Stimulated activated naive CD8-positive, alpha-beta T cell treated with anti-CD3 and anti-CD28 coated beads, Interleukin-15, Interleukin-2, amounts not matched to agents 100 ng/mL and 50 ng/mL, for 24 hours (primary cell): ENCODE measurements at regions not wholly inside any gene's neighbourhood (a gene's known extent, or its start where the extent isn't known, plus 50 kb on each side); places are given as distances from the start of the nearest gene placed in this dataset.
"Not testable (repeated sequence)": the region's sequence is repeated elsewhere in the genome, so short reads cannot be mapped to it uniquely, and the experiment has no call there.

Source experiments
- H3K27ac Mint-ChIP-seq: one replicate; pipeline ENCODE4 v1.8.0; 2021; ENCODE audit warnings: mild to moderate bottlenecking, mixed read lengths
- H3K27me3 Mint-ChIP-seq: one replicate; pipeline ENCODE4 v1.8.0; 2021; ENCODE audit warnings: mixed read lengths
- H3K36me3 Mint-ChIP-seq: one replicate; pipeline ENCODE4 v1.8.0; 2021; ENCODE audit warnings: low read depth, mixed read lengths
- H3K4me1 Mint-ChIP-seq: one replicate; pipeline ENCODE4 v1.8.0; 2021; ENCODE audit warnings: low read depth, mixed read lengths
- H3K4me3 Mint-ChIP-seq: one replicate; pipeline ENCODE4 v1.8.0; 2021; ENCODE audit warnings: mild to moderate bottlenecking, mixed read lengths
- H3K9me3 Mint-ChIP-seq: one replicate; pipeline ENCODE4 v1.8.0; 2021; ENCODE audit warnings: mixed read lengths

GRCh38 chr12:115303723-115304309 is 619.8 kb upstream of the TBX3 start:
- Mint-ChIP-seq H3K9me3 (peaks cover 4% of the 10 kb centered on the region), H3K4me1 (no peaks in the 10 kb centered on the region), H3K4me3 (no peak overlapping the region), H3K36me3 (no peaks in the 10 kb centered on the region), H3K27me3 (no peaks in the 10 kb centered on the region), H3K27ac (no peak overlapping the region)

DNA sequence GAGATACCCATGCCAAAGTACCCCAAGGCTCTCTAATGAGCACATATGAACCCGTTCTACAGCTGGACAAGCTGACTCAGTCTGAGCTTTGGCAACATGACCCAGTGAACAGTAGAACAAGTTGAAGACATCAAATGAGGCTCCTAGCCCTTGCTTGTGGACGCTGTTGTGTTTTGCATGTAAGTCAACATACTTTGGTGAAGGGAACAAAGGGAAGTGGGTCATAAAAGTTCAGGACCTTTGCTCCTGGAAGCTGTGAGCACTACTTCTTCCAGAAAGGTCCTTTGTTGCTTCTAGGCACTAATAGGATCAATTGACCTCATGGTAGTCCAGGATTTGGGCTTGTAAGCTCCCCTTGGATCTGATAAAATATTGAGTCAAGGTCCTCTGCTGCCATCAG is 613.5 kb upstream of the TBX3 start:
- Mint-ChIP-seq H3K9me3 (peaks cover 4% of the 10 kb centered on the region), H3K27me3 (no peaks in the 10 kb centered on the region), H3K4me1 (no peaks in the 10 kb centered on the region), H3K27ac (no peak overlapping the region), H3K4me3 (no peak overlapping the region), H3K36me3 (no peaks in the 10 kb centered on the region)

DNA sequence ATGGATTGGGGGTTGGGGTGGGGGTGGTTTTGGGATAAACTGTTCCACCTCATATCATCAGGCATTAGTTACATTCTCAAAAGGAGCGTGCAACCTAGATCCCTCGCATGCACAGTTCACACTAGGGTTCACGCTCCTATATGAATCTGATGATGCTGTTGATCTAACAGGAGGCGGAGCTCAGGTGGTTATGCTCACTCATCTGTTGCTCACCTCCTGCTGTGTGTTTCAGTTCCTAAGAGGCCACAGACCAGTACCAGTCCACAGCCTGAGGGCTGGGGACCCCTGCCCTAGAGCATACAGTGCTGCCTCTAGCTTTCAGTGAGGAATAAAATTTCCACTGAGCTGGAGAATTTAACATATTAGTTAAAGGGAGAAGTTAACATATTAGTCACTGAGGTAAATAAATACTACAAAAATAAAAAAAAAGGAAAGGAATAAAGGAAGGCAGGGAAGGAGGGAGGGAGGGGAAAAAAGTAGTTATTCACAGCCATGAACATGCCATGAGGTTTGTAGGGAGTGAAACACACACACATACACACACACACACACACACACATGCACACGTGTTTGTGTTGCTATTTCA is 612.7 kb upstream of the TBX3 start:
- H3K4me1 Mint-ChIP-seq = no peaks in the 10 kb centered on the region
- H3K4me3 Mint-ChIP-seq = no peak overlapping the region
- H3K27me3 Mint-ChIP-seq = no peaks in the 10 kb centered on the region
- no peak overlapping the region for H3K27ac Mint-ChIP-seq
- no peaks in the 10 kb centered on the region for H3K36me3 Mint-ChIP-seq
- peaks cover 2% of the 10 kb centered on the region for H3K9me3 Mint-ChIP-seq

DNA sequence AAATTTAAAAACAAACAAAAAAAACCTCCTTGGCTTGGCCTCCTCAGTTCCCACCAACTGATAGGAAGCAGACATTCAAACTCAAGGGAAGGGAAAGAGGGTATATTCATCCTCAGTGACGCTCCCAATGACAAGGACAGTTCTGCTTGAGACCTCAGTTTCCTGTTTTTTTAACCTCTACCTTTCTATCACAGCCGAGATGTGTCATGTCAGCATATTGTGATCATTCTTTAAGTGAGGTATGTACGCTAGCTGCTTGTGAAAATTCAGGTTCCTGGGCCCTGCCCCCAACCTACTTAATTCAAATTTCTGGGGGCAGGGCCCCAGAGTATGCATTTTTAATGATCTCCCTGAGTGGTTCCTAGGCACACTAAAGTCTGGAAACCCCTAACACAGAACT is 611.9 kb upstream of the TBX3 start:
- H3K4me1 Mint-ChIP-seq = no peaks in the 10 kb centered on the region
- H3K9me3 Mint-ChIP-seq = no peaks in the 10 kb centered on the region
- no peak overlapping the region for H3K27ac Mint-ChIP-seq
- H3K4me3 Mint-ChIP-seq = no peak overlapping the region
- H3K27me3 Mint-ChIP-seq = no peaks in the 10 kb centered on the region
- no peaks in the 10 kb centered on the region for H3K36me3 Mint-ChIP-seq

GRCh38 chr12:115294453-115295133 is 610.6 kb upstream of the TBX3 start:
- Mint-ChIP-seq H3K27ac (no peak overlapping the region), H3K27me3 (no peaks in the 10 kb centered on the region), H3K36me3 (no peaks in the 10 kb centered on the region), H3K9me3 (no peaks in the 10 kb centered on the region), H3K4me3 (no peak overlapping the region), H3K4me1 (no peaks in the 10 kb centered on the region)

- H3K4me3 Mint-ChIP-seq, H3K27me3 Mint-ChIP-seq, H3K36me3 Mint-ChIP-seq, H3K27ac Mint-ChIP-seq, H3K9me3 Mint-ChIP-seq, H3K4me1 Mint-ChIP-seq: not testable (repeated sequence)
Observed at GRCh38 chr12:115285429-115285828, 601.5 kb upstream of the TBX3 start.

DNA sequence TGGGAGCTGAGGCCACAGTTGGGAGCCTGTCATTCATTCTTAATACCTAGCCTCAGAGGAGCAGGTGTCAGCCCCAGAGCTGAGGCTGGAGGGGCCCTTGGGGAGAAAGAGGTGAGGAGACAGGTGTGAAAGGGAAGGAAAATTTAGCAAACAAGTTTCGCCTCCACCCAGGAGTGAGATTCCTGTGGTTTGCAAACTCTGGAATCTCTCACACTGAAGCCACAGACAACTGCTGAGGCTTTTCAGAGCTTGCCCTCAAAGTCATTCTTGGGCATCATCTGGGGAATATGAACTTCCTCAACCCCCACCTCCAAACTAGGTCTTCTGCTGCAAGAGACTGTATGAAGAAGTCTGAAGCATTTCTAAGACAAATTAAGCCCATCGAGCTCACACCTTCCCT is 589.5 kb upstream of the TBX3 start:
- Mint-ChIP-seq H3K36me3 (no peaks in the 10 kb centered on the region), H3K9me3 (no peaks in the 10 kb centered on the region), H3K27me3 (no peaks in the 10 kb centered on the region), H3K27ac (no peak overlapping the region), H3K4me1 (no peaks in the 10 kb centered on the region), H3K4me3 (no peak overlapping the region)

- Mint-ChIP-seq H3K27me3 (no peaks in the 10 kb centered on the region), H3K9me3 (peaks cover 5% of the 10 kb centered on the region), H3K4me3 (no peak overlapping the region), H3K4me1 (no peaks in the 10 kb centered on the region), H3K36me3 (no peaks in the 10 kb centered on the region), H3K27ac (no peak overlapping the region)
Observed at GRCh38 chr12:115268451-115268850, 584.5 kb upstream of the TBX3 start.

- no peak overlapping the region for H3K4me3 Mint-ChIP-seq
- no peaks in the 10 kb centered on the region for H3K4me1 Mint-ChIP-seq
- no peak overlapping the region for H3K27ac Mint-ChIP-seq
- H3K9me3 Mint-ChIP-seq = peaks cover 5% of the 10 kb centered on the region
- no peaks in the 10 kb centered on the region for H3K27me3 Mint-ChIP-seq
- no peaks in the 10 kb centered on the region for H3K36me3 Mint-ChIP-seq
Observed at GRCh38 chr12:115267891-115268290, 583.9 kb upstream of the TBX3 start.

DNA sequence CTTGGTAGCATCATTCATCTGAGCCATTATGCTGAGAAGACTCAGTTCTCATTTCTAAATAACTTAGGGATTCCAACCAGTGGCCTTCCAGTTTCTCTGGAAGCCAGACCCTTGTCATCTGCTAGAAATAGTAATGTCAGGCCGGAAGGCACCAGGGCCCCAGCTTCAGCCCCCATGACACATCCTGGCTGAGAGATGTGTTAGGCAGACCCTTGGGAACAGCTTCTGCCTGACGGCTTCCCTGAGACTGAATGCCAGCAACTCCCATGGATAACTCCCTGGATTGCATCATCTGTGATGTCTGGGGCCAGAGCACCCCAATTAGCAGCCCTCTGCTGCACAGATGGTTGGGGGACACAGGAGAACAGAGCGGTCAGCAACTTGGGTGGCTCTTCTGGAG is 583.5 kb upstream of the TBX3 start:
- Mint-ChIP-seq H3K4me1 (no peaks in the 10 kb centered on the region), H3K27me3 (no peaks in the 10 kb centered on the region), H3K36me3 (no peaks in the 10 kb centered on the region), H3K9me3 (peaks cover 5% of the 10 kb centered on the region), H3K27ac (no peak overlapping the region), H3K4me3 (no peak overlapping the region)

- H3K9me3 Mint-ChIP-seq = peaks cover 5% of the 10 kb centered on the region
- no peak overlapping the region for H3K27ac Mint-ChIP-seq
- H3K4me1 Mint-ChIP-seq = no peaks in the 10 kb centered on the region
- H3K36me3 Mint-ChIP-seq = no peaks in the 10 kb centered on the region
- H3K4me3 Mint-ChIP-seq = no peak overlapping the region
- no peaks in the 10 kb centered on the region for H3K27me3 Mint-ChIP-seq
Observed at GRCh38 chr12:115264605-115265004, 580.6 kb upstream of the TBX3 start.

DNA sequence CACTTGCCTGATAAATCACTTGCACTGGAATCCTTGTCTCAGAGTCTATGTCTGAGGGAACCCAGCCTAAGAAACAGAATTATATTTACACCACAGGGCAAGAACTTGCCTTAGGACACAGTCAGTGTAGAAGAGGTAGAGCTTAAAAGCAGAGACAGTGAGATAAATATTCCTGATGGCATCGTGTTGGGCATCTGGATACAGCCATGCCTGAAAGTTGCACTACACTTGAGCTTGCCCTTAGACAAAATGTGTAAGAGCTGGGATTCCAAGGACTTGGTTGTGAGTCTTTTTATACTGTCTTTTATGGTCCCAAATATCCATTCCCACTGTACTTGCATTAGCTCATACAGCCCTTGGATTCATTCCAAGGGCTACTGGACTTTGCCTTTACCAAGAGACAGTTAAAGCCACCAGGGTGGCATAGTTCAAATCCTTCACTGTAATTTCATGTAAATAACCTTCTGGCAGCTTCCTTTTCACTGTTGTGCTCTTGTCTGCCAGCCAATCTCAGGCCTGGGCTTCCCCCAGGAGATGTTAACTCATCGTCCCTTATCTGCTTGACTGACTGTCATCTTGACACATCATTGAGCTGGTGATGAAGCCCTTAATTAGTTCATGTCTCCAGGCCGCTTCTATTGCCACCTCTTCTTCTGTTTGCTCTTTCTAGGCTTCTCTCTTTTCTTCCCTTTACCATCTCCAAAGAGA is 577.9 kb upstream of the TBX3 start:
- no peaks in the 10 kb centered on the region for H3K36me3 Mint-ChIP-seq
- H3K4me3 Mint-ChIP-seq = no peak overlapping the region
- H3K9me3 Mint-ChIP-seq = peaks cover 5% of the 10 kb centered on the region
- H3K4me1 Mint-ChIP-seq = no peaks in the 10 kb centered on the region
- H3K27ac Mint-ChIP-seq = no peak overlapping the region
- H3K27me3 Mint-ChIP-seq = no peaks in the 10 kb centered on the region

- Mint-ChIP-seq H3K9me3 (peaks cover 5% of the 10 kb centered on the region), H3K27ac (no peak overlapping the region)
Observed at GRCh38 chr12:115260762-115261675, 577.0 kb upstream of the TBX3 start.

DNA sequence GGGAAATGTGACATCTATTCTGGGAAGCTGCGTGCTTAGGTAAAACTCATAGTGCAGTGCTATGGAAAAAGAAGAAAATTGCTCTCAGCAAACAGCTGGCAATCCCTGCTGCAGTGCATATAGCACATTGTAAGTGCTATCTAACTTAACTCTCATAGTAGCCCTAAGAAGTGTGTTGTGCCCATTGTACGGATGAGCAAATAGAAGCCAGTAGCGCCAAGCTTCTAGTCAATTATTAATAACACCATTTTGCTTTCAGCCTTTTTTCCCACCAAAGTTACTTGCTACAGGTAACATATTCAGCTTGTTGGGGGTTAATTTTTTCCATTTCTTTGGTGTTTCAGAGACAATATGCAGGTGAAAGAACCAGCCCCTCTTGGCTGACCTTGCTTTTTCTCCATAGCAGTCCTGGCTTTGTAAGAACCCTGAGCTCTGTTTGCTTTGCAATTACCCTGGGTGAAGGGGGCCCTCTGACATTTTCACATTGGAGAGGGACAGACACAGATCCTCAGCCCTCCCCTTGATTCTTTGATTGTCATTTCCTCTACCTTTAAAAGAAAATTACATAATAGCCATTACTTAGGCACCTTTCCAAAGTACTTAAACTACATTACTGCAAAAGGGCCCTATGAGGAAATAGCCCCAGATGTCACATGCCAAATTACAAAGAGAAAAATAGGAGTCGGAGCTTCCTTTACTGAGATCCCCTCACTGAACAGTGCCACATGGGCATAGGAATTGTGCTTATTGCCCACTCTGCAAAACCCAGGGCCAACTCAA is 576.2 kb upstream of the TBX3 start:
- Mint-ChIP-seq H3K9me3 (peaks cover 4% of the 10 kb centered on the region), H3K36me3 (no peaks in the 10 kb centered on the region), H3K4me3 (no peak overlapping the region), H3K27ac (no peak overlapping the region), H3K27me3 (no peaks in the 10 kb centered on the region), H3K4me1 (no peaks in the 10 kb centered on the region)

More at GRCh38 chr12:115260762-115261675, 577.0 kb upstream of the TBX3 start:
- no peaks in the 10 kb centered on the region for H3K36me3 Mint-ChIP-seq
- no peaks in the 10 kb centered on the region for H3K4me1 Mint-ChIP-seq
- no peak overlapping the region for H3K4me3 Mint-ChIP-seq
- no peaks in the 10 kb centered on the region for H3K27me3 Mint-ChIP-seq
